K562 (cell line): ENCODE measurements at regions not wholly inside any gene's neighbourhood (a gene's known extent, or its start where the extent isn't known, plus 50 kb on each side); places are given as distances from the start of the nearest gene placed in this dataset.

Experiments used
- ATAC-seq: fragments of 200-7000 bp; cut with Tn5 transposase; 3 replicates; pipeline ENCODE4 v1.9.1; 2020; ENCODE audit warnings: moderate library complexity
- BruUV-seq: library from RNA; stranded (reverse); fragments of 400-500 nt; replicated peaks from 2 replicates; lab custom pipeline; 2021; lab: Mats Ljungman, UMichigan
- CTCF ChIA-PET: fragments of 300-600 bp; formaldehyde crosslinking; extraction: SDS; loops from one replicate; lab custom pipeline; 2021; ENCODE audit warnings: low intra/inter-chr PET ratio; lab: Yijun Ruan, JAX
- POLR2A ChIA-PET: fragments of 300-600, 350-650 bp; sonication (Branson Sonifier 250); formaldehyde crosslinking; extraction: SDS; loops from one replicate; lab custom pipeline; 2021; ENCODE audit warnings: antibody characterized with exemption, inconsistent platforms; lab: Yijun Ruan, JAX
- DNase-seq, 4 experiments: peaks; one replicate each; pipeline versions ENCODE4 v3.0.0 to v3.0.0-alpha.2; 2011 to 2018; ENCODE audit warnings: low spot score in 3 of 4, mixed read lengths in 3 of 4; ENCODE audit errors: extremely low read depth in 1 of 4
- FAIRE-seq: peaks from 2 replicates; lab custom pipeline; 2011; peaks lifted over from hg19 to GRCh38; lab: Jason Lieb, UNC
- H2AFZ ChIP-seq: 2 replicates; pipeline ENCODE4 v1.6.0; 2011; ENCODE audit warnings: low read depth, low read length, control low read depth, inconsistent platforms
- H3K27ac ChIP-seq: fragments of 200-600 bp; 3 replicates; pipeline ENCODE4 v1.8.0; 2011; ENCODE audit warnings: low read depth, mild to moderate bottlenecking, control low read depth, inconsistent platforms, low read length, moderate library complexity, mixed read lengths; ENCODE audit errors: extremely low read depth
- H3K27me3 ChIP-seq, 2 experiments: fragments of 300-600 bp in 1 of 2; 2 replicates in 1 of 2; 3 replicates in 1 of 2; pipeline versions ENCODE4 v1.6.0 to v1.8.0; 2011; ENCODE audit warnings: inconsistent platforms in 2 of 2, low read length in 2 of 2, mild to moderate bottlenecking in 1 of 2, mixed read lengths in 1 of 2, moderate library complexity in 1 of 2; ENCODE audit not compliant: control insufficient read depth in 2 of 2, insufficient read depth in 2 of 2
- H3K36me3 ChIP-seq: fragments of 300-600 bp; 3 replicates; pipeline ENCODE4 v1.8.0; 2011; ENCODE audit warnings: mild to moderate bottlenecking, low read length, inconsistent platforms; ENCODE audit not compliant: control insufficient read depth, insufficient read depth
- H3K4me1 ChIP-seq, 2 experiments: fragments of 200-600 bp in 1 of 2; replicated peaks in 1 of 2; 2 replicates in 1 of 2; 3 replicates in 1 of 2; pipeline versions ENCODE4 v1.5.1 to v1.8.0; 2011; ENCODE audit warnings: inconsistent platforms in 2 of 2, low read length in 2 of 2, mild to moderate bottlenecking in 1 of 2, mixed read lengths in 1 of 2, moderate library complexity in 1 of 2; ENCODE audit not compliant: control insufficient read depth in 2 of 2, insufficient read depth in 2 of 2
- H3K4me2 ChIP-seq: 2 replicates; pipeline ENCODE4 v1.6.1; 2011; ENCODE audit warnings: low read length, control low read depth, inconsistent platforms, mixed read lengths; ENCODE audit not compliant: insufficient read depth
- H3K4me3 ChIP-seq: fragments of 200-600 bp; sonication (generic), shearing (Covaris generic); 2 replicates; pipeline ENCODE4 v1.5.1; 2016; ENCODE audit warnings: control low read depth, inconsistent platforms
- H3K79me2 ChIP-seq: fragments of 200-600 bp; 3 replicates; pipeline ENCODE4 v1.8.0; 2011; ENCODE audit warnings: low read length, inconsistent platforms; ENCODE audit not compliant: control insufficient read depth, insufficient read depth
- H3K9ac ChIP-seq, 2 experiments: 2 replicates each; pipeline versions ENCODE4 v1.6.0 to v1.6.1; 2011; ENCODE audit warnings: low read depth in 2 of 2, low read length in 2 of 2, control low read depth in 1 of 2, inconsistent platforms in 1 of 2, mild to moderate bottlenecking in 1 of 2, mixed read lengths in 1 of 2; ENCODE audit not compliant: insufficient read depth in 1 of 2
- H3K9me1 ChIP-seq: one replicate; pipeline ENCODE4 v1.6.0; 2011; ENCODE audit warnings: inconsistent platforms, mild to moderate bottlenecking, low read length, moderate library complexity; ENCODE audit not compliant: control insufficient read depth, insufficient read depth
- H3K9me3 ChIP-seq: replicated peaks from 2 replicates; pipeline ENCODE4 v1.5.1; 2011; ENCODE audit warnings: low read depth, low read length, inconsistent platforms; ENCODE audit not compliant: control insufficient read depth, insufficient read depth
- H4K20me1 ChIP-seq: replicated peaks from 2 replicates; pipeline ENCODE4 v1.6.1; 2011; ENCODE audit warnings: low read length, inconsistent platforms, mixed read lengths; ENCODE audit not compliant: control insufficient read depth, insufficient read depth
- EP300 ChIP-seq: IDR thresholded peaks from 2 replicates; pipeline ENCODE4 v1.6.1; 2012; ENCODE audit warnings: low read length, improper control_type of control experiment
- HDAC3 ChIP-seq: fragments of 450-650 bp; IDR thresholded peaks from 2 replicates; pipeline ENCODE4 v1.6.1; 2018; ENCODE audit warnings: borderline replicate concordance, mild to moderate bottlenecking, moderate library complexity; ENCODE audit not compliant: partially characterized antibody
- SAFB2 ChIP-seq: fragments of 200-400 bp; formaldehyde crosslinking; IDR thresholded peaks from 2 replicates; pipeline ENCODE4 v1.6.1; 2018; ENCODE audit warnings: borderline replicate concordance, low read length, low read depth, moderate library complexity; ENCODE audit not compliant: severe bottlenecking
- ZNF217 ChIP-seq: sonication (generic); formaldehyde crosslinking; IDR thresholded peaks from 2 replicates; pipeline ENCODE4 v1.8.0; 2022; ENCODE audit warnings: mild to moderate bottlenecking, missing genetic modification reagents
- WGBS: fragments of 100-300 bp; shearing (Covaris generic); methylation state at CpG from one replicate; pipeline ENCODE4 v1.1.6; 2016; ENCODE audit warnings: low coverage, mixed read lengths; ENCODE audit not compliant: insufficient coverage; ENCODE audit errors: missing lambda C conversion rate; 5-methylcytosine and 5-hydroxymethylcytosine counted together
- in situ Hi-C: fragments of 300-500 bp; cut with MboI; formaldehyde crosslinking; loops from 4 replicates; pipeline ENCODE4 v1.15.0; 2018; ENCODE audit warnings: inconsistent platforms, mixed read lengths
- intact Hi-C: fragments of 100-400 bp; cut with micrococcal nuclease; formaldehyde crosslinking; loops from 2 replicates; pipeline ENCODE4 v1.14.2; 2022

- no peak overlapping the region for H3K27ac ChIP-seq
- FAIRE-seq: no peak
- POLR2A ChIA-PET: no interaction called here
- no peak for TF ChIP-seq HDAC3
- TF ChIP-seq, all 486 proteins: peak for 0
- 0% methylated on average over 1 of the region's 1 CpG for WGBS
- Histone ChIP-seq H3K4me2 (no peak overlapping the region), H2AFZ (no peak overlapping the region), H3K9me1 (no peaks in the 10 kb centered on the region), H3K4me3 (no peak overlapping the region), H3K9me3 (no peaks in the 10 kb centered on the region), H3K36me3 (no peaks in the 10 kb centered on the region), H3K27me3 (no peaks in the 10 kb centered on the region), H3K79me2 (no peaks in the 10 kb centered on the region), H3K9ac (no peak overlapping the region), H4K20me1 (no peaks in the 10 kb centered on the region), H3K4me1 (no peaks in the 10 kb centered on the region)
- no peak for ATAC-seq
- no TSS peak for BruUV-seq
- in situ Hi-C loops (no loop called here), intact Hi-C loops (no loop called here)
- no peak for DNase-seq
- CTCF ChIA-PET: no interaction called here
Measured at GRCh38 chr4:57691370-57691769, 581.2 kb upstream of the IGFBP7 start.

GRCh38 chr4:57689693-57690205 lies 579.6 kb upstream of the IGFBP7 start:
- TF ChIP-seq EP300 (no peak), ZNF217 (CRISPR knock-in tag) (no peak), SAFB2 (no peak)
- FAIRE-seq (no peak), DNase-seq (no peak), ATAC-seq (no peak)
- no peak overlapping the region for H3K4me2 ChIP-seq
- ChIA-PET CTCF (no interaction called here), POLR2A (no interaction called here)
- WGBS: 0% methylated on average over 2 of the region's 2 CpGs
- H3K9ac ChIP-seq: no peak overlapping the region
- no peaks in the 10 kb centered on the region for H3K4me1 ChIP-seq
- H3K27ac ChIP-seq: no peak overlapping the region
- H3K4me3 ChIP-seq: no peak overlapping the region
- no peak overlapping the region for H2AFZ ChIP-seq
- H3K36me3 ChIP-seq: no peaks in the 10 kb centered on the region
- no TSS peak for BruUV-seq
- H4K20me1 ChIP-seq: no peaks in the 10 kb centered on the region
- H3K9me1 ChIP-seq: no peaks in the 10 kb centered on the region
- in situ Hi-C loops (no loop called here), intact Hi-C loops (no loop called here)
- H3K9me3 ChIP-seq: no peaks in the 10 kb centered on the region
- no peaks in the 10 kb centered on the region for H3K27me3 ChIP-seq
- H3K79me2 ChIP-seq: no peaks in the 10 kb centered on the region
